Esophagus muscularis mucosa (tissue), 3 donors: ENCODE measurements at regions not wholly inside any gene's neighbourhood (a gene's known extent, or its start where the extent isn't known, plus 50 kb on each side); places are given as distances from the start of the nearest gene placed in this dataset.

ENCODE experiments used
- POLR2A ChIP-seq: fragments of 450-650 bp; IDR thresholded peaks from one replicate; pipeline ENCODE4 v1.6.1; 2017; ENCODE audit warnings: antibody characterized with exemption, moderate library complexity, mild to moderate bottlenecking, low read depth
- POLR2AphosphoS5 ChIP-seq, 2 donors: sonication (generic); formaldehyde crosslinking; IDR thresholded peaks; one replicate each; pipeline ENCODE4 v1.6.1; 2017; ENCODE audit warnings: antibody characterized with exemption in 2 of 2
- TF ChIP-seq, protein P1 (sequence below), 3 experiments: fragments of 200-600 bp in 2 of 3; fragments of 450-650 bp in 1 of 3; sonication (generic) in 2 of 3; IDR thresholded peaks; one replicate each; pipeline ENCODE4 v1.5.1; 2017 to 2019; ENCODE audit warnings: antibody characterized with exemption in 3 of 3, mild to moderate bottlenecking in 2 of 3, moderate library complexity in 1 of 3

DNA sequence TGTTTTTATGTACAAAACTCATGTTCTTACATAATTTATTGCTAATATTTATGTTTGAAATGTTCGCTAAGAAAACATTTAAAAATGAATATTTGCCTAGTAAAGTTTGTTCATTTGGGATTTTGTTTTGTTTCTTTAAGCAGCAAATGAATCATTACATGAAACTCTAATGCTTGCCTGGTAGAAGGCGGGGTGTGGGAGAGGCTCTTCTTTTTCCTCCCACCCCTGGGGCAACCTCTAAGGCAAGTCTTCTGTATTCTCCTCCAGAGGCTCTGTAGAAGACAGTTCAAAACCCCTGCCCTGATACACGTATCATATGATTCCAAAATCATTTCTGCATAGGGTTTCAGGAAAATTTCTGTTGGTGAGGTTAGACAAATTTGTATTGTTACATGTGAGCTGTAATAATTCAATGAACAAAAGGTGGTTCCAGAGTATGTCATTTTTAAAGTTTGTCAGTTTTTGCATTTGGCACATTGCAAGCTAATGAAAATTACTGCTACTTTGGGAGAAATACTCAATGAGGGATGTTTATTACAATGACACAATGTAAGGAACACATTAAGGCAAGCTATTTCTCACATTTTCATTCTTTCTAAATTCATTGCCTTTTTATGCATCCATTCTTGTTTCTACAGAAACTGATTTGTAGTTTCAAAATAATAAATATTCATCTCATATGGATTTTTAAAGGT lies 302.3 kb upstream of the UBE2E3 start:
- TF ChIP-seq POLR2A, result no peak
- TF ChIP-seq, protein P1, sequence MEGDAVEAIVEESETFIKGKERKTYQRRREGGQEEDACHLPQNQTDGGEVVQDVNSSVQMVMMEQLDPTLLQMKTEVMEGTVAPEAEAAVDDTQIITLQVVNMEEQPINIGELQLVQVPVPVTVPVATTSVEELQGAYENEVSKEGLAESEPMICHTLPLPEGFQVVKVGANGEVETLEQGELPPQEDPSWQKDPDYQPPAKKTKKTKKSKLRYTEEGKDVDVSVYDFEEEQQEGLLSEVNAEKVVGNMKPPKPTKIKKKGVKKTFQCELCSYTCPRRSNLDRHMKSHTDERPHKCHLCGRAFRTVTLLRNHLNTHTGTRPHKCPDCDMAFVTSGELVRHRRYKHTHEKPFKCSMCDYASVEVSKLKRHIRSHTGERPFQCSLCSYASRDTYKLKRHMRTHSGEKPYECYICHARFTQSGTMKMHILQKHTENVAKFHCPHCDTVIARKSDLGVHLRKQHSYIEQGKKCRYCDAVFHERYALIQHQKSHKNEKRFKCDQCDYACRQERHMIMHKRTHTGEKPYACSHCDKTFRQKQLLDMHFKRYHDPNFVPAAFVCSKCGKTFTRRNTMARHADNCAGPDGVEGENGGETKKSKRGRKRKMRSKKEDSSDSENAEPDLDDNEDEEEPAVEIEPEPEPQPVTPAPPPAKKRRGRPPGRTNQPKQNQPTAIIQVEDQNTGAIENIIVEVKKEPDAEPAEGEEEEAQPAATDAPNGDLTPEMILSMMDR (IDR thresholded peaks at IDR 0.05), result no peak
- no peak for TF ChIP-seq POLR2AphosphoS5 (IDR thresholded peaks at IDR 0.05)
